ENCODE measurements at regions not wholly inside any gene's neighbourhood (a gene's known extent, or its start where the extent isn't known, plus 50 kb on each side); places are given as distances from the start of the nearest gene placed in this dataset.

DNA sequence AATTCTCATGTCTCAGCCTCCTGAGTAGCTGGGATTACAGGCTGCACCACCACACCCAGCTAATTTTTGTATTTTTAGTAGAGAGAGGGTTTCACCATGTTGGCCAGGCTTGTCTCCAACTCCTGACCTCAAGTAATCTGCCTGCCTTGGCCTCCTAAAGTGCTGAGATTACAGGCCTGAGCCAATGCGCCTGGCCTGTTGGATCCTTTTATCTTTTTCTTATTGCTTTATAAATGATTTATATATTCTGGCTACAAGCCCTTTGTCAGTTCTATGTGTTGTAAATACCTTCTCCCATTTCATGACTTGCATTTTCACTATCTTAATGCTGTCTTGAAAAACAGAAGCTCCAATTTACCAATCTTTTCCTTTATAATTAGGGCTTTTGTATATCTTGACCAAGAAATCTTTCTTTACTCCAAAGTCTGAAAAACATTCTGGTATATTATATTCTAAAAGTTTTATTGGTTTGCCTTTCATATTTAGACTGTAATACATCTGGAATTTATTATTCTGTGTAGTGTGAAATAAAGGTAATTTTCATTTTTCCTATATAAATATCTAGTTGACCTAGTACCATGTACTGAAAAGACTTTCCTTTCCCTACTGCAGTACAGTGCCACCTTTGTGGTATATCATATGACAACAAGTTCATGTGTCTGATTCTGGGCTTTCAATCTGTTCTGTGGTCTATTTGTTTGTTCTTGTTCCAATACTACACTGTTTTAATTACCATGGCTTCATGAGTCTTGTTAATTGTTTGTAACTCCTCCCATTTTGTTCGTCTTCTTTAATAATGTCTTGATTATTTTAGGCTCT lies 52.9 kb upstream of the RNU6-1 start:
- no peak for DNase-seq
- peak in 1 of 2 donors; percentile 26 for ATAC-seq
- intact Hi-C loops (cut with DNase I): no loop called here

DNA sequence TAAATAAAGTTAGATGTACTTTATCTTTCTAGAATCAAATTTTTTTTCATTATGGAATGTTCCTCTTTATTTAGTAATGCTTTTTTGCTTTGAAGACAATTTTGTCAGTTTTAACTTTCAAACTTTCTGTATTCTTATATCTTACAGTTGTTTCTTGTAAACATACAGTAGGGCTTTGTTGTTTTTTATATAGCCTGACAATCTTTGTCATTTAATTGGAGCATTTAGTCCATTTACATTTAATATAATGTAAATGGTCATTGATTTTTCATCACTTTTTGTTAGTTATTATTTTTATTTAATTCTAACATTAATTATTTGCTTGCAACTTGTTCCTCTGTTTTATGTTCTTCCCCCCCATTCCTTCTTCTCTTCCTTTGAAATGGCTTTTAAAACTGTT lies 55.4 kb upstream of the RNU6-1 start:
- DNase-seq (no peak), ATAC-seq (no peak)
- intact Hi-C loops (cut with DNase I): no loop called here

DNA sequence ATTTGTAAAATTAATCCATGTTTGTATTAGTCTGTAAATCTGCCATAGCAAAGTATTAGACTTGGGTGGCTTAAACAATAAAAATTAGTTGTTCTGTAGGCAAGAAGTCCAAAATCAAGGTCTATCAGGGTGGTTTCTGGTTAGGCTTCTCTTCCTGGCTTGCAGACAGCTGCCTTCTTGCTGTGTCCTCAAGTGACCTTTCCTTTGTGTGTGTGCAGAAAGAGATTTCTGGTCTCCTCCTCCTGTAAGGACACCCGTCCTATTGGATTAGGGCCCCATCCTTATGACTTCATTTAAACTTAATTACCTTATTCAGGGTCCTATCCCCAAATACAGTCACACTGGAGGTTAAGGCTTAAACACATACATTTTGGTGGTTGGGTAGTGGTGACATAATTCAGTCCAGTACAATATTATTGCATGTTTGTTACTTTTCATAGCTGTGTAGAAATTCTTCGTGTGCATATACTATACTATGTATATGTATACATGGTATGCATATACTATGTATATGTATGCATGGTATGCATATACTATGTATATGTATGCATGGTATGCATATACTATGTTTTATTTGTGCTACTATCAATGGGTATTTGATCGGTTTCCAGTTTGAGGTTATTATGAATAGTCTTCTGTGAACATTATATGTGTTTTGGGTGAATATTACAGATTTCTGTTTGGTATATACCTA lies 57.9 kb upstream of the RNU6-1 start:
- intact Hi-C loops (cut with DNase I): no loop called here
- no peak for DNase-seq
- ATAC-seq: no peak

DNA sequence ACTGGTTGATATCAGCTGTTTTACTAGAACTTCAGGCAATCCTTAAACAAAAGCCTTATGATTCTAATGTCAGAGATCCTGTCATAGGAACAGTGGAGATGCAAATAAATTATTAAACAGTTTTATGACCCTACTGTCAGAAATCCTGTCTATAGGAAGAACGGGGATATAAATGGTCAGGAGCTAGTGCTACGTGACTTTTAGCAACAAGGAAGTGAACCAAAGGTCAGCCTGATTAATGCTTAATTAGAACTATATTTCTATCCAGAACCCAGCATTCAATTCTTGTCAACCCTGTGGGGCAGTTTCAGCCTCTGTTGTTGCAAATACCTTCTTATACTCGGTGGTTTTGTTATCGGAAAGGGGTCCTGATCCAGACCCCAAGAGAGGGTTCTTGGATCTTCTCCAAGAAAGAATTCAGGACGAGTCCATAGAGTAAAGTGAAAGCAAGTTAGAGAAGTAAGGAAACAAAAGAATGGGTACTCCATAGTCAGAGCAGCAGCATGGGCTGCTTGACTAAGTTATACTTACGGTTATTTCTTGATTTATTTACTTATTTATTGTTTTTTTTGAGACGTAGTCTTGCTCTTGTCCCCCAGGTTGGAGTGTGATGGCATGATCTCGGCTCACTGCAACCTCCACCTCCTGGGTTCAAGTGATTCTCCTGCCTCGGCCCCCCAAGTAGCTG lies 59.9 kb upstream of the RNU6-1 start:
- intact Hi-C loops (cut with DNase I): no loop called here
- DNase-seq (no peak), ATAC-seq (no peak)

DNA sequence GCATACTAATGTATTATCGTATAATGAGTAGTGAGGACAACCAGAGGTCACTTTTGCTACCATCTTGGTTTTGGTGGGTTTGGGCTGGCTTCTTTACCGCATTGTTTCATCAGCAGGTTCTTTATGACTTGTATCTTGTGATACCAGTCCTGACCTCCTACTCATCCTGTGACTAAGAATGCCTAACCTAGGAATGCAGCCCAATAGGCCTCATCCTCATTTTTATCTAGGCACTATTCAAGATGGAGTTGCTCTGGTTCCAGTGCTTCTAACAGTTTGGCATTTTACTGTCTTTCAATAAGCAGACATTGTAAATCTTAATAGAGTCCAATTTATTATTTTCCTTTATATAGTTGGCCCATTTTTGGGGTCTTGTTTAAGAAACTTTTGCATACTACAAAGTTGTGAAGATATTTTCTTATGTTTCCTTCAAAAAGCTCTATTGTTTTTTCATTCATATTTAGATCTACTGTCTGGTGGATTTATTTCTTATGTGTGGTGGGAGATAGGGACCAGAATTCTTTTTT lies 60.8 kb upstream of the RNU6-1 start:
- intact Hi-C loops (cut with DNase I): no loop called here
- ATAC-seq (no peak), DNase-seq (no peak)

DNA sequence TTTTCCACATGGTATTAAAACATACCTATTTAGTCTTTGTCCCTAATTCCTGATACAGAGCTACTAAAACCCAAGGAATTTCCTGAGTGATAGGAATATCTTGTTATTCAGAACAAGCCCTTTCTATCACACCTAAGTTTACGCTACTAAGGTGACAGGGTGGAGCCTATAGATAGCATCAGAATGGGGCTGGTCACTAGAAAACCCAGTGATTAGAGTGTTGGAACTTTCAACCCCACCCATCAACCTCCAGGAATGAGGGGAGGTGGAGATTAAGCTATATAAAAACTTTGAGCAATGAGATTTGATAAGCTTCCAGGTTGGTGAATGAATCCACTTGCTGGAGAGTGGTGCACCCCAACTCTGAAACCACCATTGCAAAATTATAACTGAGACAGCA lies 62.1 kb upstream of the RNU6-1 start:
- DNase-seq (no peak), ATAC-seq (no peak)

DNA sequence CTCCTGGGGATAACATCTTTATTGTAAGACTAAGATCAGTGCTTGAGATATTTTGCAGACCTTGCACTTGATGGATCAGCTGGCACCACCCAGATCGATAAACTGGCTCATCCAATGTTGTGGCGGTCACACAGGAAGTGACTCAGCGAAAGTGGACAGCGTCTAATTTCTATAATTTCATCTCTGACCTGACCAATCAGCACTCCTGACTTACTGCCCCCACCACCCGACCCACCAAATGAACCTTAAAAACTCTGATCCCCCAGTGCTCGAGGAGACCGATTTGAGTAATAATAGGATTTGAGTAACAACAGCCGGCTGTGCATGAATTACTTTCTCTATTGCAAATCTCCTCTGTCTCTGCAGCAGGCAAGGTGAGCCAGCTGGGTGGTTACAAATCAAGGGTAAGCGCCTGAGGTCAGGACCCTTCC lies 62.7 kb upstream of the RNU6-1 start:
- ATAC-seq: no peak
- intact Hi-C loops (cut with DNase I): no loop called here
- no peak for DNase-seq

More for the DNA sequence above, 62.1 kb upstream of the RNU6-1 start:
- intact Hi-C loops (cut with DNase I): no loop called here

DNA sequence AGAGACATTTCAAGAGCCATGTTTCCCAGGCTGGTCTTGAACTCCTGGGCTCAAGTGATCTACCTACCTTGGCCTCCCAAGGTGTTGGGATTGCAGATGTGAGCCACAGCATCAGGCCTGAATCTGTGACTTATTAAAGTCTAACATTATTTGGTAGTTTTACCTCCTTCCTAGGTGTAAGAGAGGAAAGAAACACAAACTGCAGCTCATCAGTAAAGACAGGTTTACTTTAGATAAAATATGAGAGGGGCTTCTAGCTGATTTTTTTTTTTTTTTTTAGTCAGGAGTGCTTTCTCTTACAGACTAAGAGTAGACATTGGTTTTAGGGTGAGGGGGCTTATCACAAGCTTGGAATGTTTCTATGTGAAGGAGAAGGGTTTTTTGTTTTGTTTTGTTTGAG lies 63.9 kb upstream of the RNU6-1 start:
- no peak for ATAC-seq
- no peak for DNase-seq
- intact Hi-C loops (cut with DNase I): no loop called here

DNA sequence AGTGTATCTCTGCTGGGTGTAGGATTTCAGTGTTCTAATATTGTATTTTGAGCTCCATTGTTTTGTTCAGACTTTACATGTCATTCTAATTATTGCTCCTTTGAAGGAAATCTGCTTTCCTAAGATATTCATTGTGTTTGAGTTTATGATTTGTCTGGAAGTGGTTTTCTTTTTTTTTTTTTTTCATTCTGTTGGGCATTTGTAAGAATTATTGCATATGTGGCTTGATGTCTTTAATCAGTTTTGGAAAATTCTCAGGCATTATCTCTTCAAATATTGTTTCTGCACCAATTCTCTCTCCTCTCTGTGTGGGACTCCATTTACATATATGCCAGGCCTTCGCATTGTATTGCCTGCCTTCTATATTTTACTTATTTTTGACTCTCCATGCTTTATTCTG lies 65.8 kb upstream of the RNU6-1 start:
- intact Hi-C loops (cut with DNase I): loop anchor here in 1 of 2 donors (5.0 kb wide), 1 partner anchor 252 kb away; no protein-coding TSS in a partner anchor
- no peak for DNase-seq
- no peak for ATAC-seq

DNA sequence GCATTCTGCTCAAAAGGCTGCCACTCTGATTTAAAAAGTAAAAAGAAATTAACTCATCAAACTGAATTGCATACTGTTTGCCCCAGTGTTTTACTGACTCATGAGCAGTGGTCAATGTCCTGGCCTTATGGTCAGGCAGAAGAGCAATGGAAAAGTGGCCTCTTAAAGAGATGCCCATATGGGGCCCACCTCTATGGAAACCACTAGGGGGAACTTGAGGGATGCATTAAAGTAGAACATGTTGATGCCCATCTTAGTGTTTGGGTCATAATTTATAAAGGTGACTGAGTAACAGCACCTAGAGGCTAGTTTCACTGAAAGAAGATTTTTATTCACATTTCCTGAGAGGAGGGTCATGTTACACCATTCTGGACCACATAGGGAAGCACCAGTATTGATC lies 66.5 kb upstream of the RNU6-1 start:
- DNase-seq: no peak
- intact Hi-C loops (cut with DNase I): loop anchor here in 1 of 2 donors (5.0 kb wide), 1 partner anchor 251 kb away; no protein-coding TSS in a partner anchor
- ATAC-seq: peak in 1 of 2 donors; percentile 32

DNA sequence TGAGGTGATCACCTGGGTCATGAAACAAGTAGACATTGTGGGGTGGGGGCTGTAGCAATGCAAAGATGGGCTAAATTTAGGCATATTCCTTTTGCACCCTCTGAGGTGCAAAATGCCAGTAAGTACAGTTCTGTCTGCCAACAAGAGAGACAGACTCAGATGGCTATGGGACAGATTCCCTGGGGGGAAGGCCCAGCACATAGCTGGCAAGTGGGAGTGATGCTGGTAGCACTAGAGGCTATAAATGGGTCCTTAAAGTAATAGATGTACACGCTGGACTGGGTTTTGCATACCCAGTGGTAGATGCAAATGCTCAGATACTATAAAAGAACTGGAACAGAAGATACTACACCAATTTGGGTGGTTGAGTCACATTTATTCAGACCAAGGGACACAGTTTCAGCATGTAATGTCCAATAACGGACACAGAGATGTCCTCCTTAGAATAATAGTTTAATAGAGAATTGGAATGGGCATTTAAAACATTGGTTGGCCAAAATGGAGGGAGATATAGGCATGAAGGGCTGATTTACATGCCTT lies 67.4 kb upstream of the RNU6-1 start:
- ATAC-seq (peak; percentile 43 to 50), DNase-seq (no peak)
- intact Hi-C loops (cut with DNase I): loop anchor here in 1 of 2 donors (5.0 kb wide), 1 partner anchor 250 kb away; no protein-coding TSS in a partner anchor

DNA sequence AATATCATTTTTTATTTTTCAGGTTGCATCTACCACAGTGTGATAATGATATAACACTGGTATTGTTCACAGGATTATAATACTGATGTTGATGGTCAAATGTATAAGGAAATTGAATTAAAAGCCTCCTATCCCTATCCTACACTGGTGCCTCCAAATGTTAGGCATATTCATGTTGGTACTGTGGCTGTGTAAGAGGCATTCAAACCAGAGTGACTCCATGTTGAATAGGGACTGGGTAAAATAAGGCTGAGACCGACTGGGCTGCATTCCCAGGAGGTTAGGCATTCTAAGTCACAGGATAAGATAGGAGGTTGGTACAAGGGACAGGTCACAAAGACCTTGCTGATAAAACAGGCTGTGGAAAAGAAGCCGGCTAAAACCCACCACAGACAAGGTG lies 68.9 kb upstream of the RNU6-1 start:
- ATAC-seq (no peak), DNase-seq (no peak)
- intact Hi-C loops (cut with DNase I): loop anchor here in 1 of 2 donors (5.0 kb wide), 1 partner anchor 249 kb away; no protein-coding TSS in a partner anchor

DNA sequence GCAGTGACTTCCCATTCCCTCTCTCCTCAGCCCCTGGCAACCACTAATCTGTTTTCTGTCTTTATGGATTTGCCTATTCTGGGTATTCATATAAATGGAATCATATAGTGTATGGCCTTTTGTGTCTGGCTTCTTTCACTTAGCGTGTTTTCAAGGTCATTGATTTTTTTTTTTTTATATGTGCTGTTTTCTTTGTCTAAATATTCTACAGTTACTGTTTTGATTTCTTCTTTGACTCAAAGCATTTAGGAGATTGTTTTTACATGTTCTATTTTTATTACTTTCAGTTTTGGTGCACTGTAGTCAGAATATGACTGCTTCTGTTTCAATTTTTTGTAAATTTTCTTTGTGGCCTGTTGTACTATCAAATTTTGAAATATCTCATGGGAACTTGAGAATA lies 71.9 kb upstream of the RNU6-1 start:
- intact Hi-C loops (cut with DNase I): no loop called here
- no peak for DNase-seq
- no peak for ATAC-seq

DNA sequence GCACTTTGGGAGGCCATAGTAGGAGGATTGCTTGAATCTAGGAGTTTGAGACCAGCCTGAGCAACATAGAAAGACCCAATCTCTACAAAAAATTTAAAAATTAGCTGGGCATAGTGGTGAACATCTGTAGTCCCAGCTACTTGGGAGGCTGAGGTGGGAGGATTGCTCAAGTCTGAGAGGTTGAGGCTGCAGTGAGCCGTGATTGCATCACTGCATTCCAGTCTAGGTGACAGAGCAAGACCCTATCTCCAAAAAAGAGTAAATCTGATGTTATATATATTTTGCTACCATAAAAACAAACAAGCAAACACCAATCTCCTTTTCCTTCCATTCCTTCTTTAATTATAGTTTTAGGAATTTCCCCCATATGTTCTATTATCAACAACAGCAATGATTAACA lies 74.2 kb upstream of the RNU6-1 start:
- intact Hi-C loops (cut with DNase I): no loop called here
- no peak for ATAC-seq
- no peak for DNase-seq

DNA sequence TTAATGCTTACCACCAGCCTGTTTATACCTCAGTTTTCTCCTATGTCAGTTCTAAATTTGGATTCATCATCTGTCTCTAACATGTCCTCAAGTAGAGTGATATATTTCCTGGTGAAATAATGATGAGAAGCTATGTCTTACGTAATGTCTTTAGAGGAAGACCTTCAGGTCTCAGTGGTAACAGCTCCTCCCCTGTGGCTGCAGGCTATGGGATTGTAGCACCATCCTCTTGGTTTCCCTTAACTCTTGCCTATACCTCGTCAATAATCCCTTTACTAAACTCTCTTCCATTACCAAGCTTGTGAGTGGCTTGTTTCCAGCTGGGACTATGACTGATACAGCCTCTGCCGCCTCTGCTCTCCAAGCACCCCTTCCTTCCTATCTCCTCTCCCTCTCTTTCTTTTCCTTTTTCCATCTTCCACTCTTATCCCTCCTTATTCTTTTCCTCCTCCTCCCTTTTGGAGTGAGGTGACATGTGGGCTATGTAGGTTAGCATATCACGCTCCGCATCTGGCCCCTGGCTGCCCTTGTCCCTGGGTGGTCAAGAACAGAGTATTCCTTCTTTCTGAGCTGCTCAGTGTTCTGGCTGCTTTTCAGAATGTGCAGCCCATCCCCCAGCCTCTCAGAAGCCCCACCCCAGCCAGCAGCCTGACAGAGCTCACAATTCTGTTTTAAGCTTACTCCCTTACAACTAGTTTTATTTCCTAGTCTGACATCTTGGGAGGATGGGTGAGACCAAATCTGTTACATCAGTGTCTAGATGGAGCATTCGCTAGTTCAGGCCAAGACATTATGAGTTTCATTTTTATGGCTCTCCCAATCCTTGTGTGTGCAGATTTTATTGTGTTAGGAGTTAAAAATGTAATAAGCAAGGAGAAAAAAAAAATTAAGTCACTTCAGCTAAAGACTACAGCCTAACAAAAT lies 75.0 kb upstream of the RNU6-1 start:
- DNase-seq (peak; percentile 57), ATAC-seq (peak; percentile 80 to 81)
- intact Hi-C loops (cut with DNase I): no loop called here

DNA sequence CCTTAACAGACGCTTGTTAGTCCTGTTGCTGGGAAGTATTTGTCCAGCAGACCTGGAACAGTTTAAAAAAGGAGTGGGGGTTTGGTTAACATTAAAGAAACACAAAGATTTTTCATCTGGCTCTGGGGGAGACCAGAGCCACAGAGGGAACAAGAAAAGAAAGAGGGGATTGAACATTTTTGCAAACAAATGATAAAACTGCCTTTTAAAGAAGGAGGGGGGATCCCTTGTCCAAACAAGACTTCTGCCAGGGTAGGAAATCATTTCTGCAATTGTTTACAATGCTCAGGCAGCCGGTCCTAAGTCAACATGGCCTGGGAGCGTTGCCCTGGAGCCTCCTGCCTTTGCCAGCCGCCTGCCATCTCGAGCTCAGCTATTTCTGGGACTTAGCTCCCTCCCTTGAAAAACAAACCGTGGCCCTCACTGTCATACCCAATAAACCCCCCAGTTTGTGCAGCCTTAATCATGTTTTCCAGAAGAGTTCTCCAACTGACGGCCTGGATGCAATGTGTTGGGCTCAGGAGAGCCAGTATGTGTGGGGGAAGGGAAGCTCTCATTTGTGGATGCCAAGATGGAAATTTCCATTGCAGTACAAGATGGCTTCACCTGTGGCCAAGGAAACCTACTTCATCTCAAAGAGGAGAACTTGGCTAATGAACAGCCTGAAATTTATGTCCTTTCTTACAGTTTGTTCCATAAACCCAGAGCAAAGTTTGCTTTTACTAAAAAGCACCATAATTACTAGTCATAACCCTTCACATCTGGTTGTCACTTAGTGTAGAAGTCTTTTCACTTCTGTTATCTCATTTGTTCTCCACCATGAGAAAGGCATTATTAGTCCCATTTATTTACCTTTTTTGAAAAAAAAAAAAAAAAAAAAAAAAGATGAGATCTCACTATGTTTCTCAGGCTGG lies 75.9 kb upstream of the RNU6-1 start:
- intact Hi-C loops (cut with DNase I): no loop called here
- peak; percentile 59 for DNase-seq
- ATAC-seq: peak; percentile 66 to 72

DNA sequence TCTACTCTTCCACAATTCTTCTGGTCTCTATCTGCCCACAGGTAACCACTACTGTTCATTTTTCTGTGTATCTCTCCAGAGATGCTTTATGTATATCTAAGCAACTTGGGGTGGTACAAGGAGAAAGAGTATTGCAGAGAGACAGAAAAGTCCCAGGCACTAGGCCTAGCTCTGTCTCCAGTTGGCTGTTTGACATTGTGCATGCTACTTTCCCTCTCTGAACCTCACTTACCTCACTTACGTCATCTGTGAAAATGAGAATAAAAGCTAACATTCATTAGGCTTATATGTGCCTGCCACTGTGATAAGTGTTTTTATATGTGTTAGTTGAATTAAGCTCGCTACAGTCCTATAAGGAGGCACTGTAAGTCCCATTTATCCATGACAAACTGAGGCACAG lies 76.7 kb upstream of the RNU6-1 start:
- DNase-seq: no peak
- ATAC-seq: no peak
- intact Hi-C loops (cut with DNase I): no loop called here

Measured in left cardiac atrium (tissue), 4 donors.